ENCODE measurements at regions not wholly inside any gene's neighbourhood (a gene's known extent, or its start where the extent isn't known, plus 50 kb on each side); places are given as distances from the start of the nearest gene placed in this dataset.

DNA sequence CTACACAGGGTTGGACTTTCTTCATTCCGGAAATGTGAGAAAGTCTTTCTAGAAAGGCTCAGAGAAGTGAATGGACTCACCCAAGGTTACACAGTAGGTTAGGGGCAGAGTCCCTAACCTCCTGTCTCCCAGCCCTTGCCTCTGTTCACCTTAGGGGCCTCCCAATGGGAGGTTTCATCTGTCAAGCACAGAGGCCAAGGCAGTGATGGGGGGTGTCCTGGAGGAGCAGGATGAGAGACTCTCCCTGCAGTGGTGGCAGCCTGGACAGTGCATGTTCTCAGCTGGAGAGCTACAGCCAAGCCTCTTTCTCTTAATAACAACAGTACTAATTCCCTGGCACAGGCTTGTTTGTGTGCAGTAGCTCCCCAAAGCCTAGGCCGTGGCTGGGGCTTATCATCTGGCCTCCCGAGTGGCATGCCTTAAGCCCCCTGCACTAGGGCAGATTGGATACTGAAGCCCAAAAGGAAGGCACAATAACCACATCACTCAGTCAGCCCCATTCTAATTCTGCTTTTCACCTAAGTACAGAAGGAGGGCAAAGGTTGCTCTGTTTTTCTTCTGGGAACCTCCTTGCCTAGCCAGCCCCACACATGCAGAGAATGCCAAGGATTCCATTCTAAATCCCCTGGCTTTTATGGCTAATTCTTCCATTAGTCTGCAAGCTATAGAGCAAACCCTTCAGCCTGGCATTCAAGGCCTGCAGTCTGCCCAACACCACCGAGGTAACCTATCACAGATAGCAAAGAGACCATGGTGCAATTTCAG is 50.2 kb upstream of the XPA start:
- peaks cover 3% of the 10 kb centered on the region; the same call in 1 of the 2 replicates for H3K4me1 ChIP-seq (ENCODE audit: control insufficient read depth, insufficient read depth, low read length)
- no CpG with 5 or more reads among the region's 4 CpGs for WGBS (ENCODE audit: insufficient coverage, insufficient read length)
- H3K9me3 ChIP-seq (ENCODE audit: control insufficient read depth, insufficient read depth, low read length) = no peaks in the 10 kb centered on the region
- H3K36me3 ChIP-seq (ENCODE audit: control insufficient read depth, insufficient read depth, low read length) = no peaks in the 10 kb centered on the region
- no peak for DNase-seq (ENCODE audit: low read depth, low spot score)
- H3K27me3 ChIP-seq (ENCODE audit: control insufficient read depth, insufficient read depth, low read length) = no peaks in the 10 kb centered on the region
- H3K27ac ChIP-seq (ENCODE audit: low read length) = no peak overlapping the region
- no peak overlapping the region for H3K4me3 ChIP-seq (ENCODE audit: low read length)

DNA sequence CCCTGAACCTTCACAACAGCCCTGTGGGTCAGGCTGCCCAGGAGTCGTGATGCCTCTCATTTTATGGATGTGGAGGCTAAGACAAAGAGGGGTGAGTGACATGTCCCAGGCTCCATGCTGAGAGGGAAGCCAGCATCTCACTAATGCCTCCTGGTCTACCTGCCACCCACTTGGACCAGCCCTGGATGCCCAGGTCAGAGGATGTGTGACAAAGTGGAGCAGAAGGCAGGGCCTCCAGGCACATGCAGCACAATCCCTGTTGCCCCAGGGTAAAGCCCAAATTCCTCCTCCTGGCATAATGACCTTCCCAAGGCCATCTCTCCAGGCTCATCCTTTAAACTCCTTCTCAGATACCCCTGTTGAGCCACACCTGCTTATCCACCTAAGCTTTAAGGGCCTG is 51.4 kb upstream of the XPA start:
- no peaks in the 10 kb centered on the region for H3K36me3 ChIP-seq (ENCODE audit: control insufficient read depth, insufficient read depth, low read length)
- no CpG with 5 or more reads among the region's 1 CpG for WGBS (ENCODE audit: insufficient coverage, insufficient read length)
- H3K4me1 ChIP-seq (ENCODE audit: control insufficient read depth, insufficient read depth, low read length) = peaks cover 3% of the 10 kb centered on the region; the same call in 1 of the 2 replicates

DNA sequence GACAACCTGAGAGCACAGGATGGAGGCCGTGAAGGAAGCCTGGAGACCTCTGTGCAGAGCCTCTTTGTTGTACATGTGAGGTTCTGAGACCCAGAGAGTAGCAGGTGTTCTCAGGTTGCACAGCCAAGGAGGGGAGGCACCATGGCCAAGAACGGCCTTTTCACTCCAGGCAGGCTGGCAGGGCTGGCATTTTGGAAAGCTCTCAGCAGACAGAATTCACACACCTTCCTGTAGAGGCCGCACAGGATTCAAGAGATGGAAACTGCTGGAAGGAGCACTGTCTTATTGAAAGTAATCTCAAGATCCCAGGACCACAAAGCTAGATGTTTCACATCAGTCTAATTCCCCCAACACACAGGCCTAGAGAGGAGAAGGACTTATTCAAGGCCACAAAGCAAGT is 52.8 kb upstream of the XPA start:
- WGBS (ENCODE audit: insufficient coverage, insufficient read length) = no CpG with 5 or more reads among the region's 3 CpGs
- Histone ChIP-seq H3K27ac (ENCODE audit: low read length) (no peak overlapping the region), H3K9me3 (ENCODE audit: control insufficient read depth, insufficient read depth, low read length) (no peaks in the 10 kb centered on the region), H3K4me3 (ENCODE audit: low read length) (no peak overlapping the region), H3K27me3 (ENCODE audit: control insufficient read depth, insufficient read depth, low read length) (no peaks in the 10 kb centered on the region), H3K36me3 (ENCODE audit: control insufficient read depth, insufficient read depth, low read length) (no peaks in the 10 kb centered on the region), H3K4me1 (ENCODE audit: control insufficient read depth, insufficient read depth, low read length) (peaks cover 3% of the 10 kb centered on the region; the same call in 1 of the 2 replicates)
- DNase-seq (ENCODE audit: low read depth, low spot score) = no peak

More for the DNA sequence above, 51.4 kb upstream of the XPA start:
- H3K4me3 ChIP-seq (ENCODE audit: low read length) = no peak overlapping the region
- DNase-seq (ENCODE audit: low read depth, low spot score) = no peak
- no peak overlapping the region for H3K27ac ChIP-seq (ENCODE audit: low read length)
- no peaks in the 10 kb centered on the region for H3K9me3 ChIP-seq (ENCODE audit: control insufficient read depth, insufficient read depth, low read length)
- no peaks in the 10 kb centered on the region for H3K27me3 ChIP-seq (ENCODE audit: control insufficient read depth, insufficient read depth, low read length)

DNA sequence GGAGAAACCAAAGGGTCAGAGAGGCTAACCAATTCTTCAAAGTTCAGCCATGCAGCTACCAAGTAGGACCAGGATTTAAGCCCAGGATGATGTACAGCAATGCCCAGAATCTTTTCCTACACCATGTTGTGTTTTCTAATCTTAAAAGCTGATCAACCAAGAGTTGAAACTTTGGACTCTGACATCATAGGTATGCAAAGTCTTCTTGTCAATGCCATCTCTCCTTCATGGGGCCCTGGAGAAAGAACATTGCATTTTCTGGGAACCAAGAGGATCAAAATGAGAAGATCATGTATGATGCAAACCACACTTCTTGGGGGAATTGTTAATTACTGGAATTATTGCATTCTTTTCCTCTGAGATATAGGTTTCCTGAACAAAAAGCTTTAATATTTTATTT is 54.4 kb upstream of the XPA start:
- H3K4me3 ChIP-seq (ENCODE audit: low read length) = no peak overlapping the region
- no peaks in the 10 kb centered on the region for H3K27me3 ChIP-seq (ENCODE audit: control insufficient read depth, insufficient read depth, low read length)
- no peak for DNase-seq (ENCODE audit: low read depth, low spot score)
- no peaks in the 10 kb centered on the region for H3K36me3 ChIP-seq (ENCODE audit: control insufficient read depth, insufficient read depth, low read length)
- 0 out of 2 replicates have a peak, but pooled peaks cover 2% of the 10 kb centered on the region for H3K4me1 ChIP-seq (ENCODE audit: control insufficient read depth, insufficient read depth, low read length)
- no peaks in the 10 kb centered on the region for H3K9me3 ChIP-seq (ENCODE audit: control insufficient read depth, insufficient read depth, low read length)
- H3K27ac ChIP-seq (ENCODE audit: low read length) = no peak overlapping the region

DNA sequence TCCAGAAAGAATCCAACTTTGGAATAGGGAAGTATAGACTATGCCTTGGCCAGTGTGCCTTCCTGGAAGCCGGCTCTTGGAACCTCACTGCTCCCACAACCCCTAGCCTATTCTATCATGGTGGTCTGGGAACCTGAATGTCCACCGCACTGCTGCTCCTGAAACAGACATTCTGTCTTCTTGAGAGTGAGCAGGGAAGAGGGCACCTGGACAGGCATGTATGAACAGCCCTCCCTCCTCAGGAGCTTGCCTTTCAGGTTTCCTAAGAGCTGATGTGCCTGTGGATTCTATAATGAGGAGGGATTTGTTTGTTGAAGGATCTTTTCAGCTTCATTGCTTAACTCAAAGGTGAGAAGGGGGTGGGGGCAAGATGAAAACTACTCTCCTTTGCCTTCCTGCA is 55.1 kb upstream of the XPA start:
- H3K4me1 ChIP-seq (ENCODE audit: control insufficient read depth, insufficient read depth, low read length) = 0 out of 2 replicates have a peak, but pooled peaks cover 2% of the 10 kb centered on the region
- no peak overlapping the region for H3K27ac ChIP-seq (ENCODE audit: low read length)
- no peak for DNase-seq (ENCODE audit: low read depth, low spot score)
- H3K4me3 ChIP-seq (ENCODE audit: low read length) = no peak overlapping the region
- H3K9me3 ChIP-seq (ENCODE audit: control insufficient read depth, insufficient read depth, low read length) = no peaks in the 10 kb centered on the region
- H3K27me3 ChIP-seq (ENCODE audit: control insufficient read depth, insufficient read depth, low read length) = no peaks in the 10 kb centered on the region
- H3K36me3 ChIP-seq (ENCODE audit: control insufficient read depth, insufficient read depth, low read length) = no peaks in the 10 kb centered on the region
- no CpG with 5 or more reads among the region's 2 CpGs for WGBS (ENCODE audit: insufficient coverage, insufficient read length)

DNA sequence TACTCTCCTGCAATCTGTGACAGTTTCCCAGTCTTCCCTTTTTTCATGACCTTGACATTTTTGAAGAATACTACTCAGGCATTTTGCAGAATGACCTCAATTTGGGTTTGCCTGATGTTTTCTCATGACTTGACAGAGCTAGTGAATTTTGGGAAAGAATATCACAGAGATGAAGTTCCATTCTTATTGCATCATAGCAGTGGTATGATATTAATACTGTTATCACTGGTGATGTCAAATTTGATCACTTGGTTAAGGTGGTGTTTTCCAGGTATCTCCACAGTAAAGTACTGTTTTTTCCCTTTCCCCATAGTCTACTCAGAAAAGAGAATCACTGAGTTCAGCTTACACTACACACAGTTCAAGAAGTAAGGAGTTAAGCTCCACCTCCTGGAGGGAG is 56.2 kb upstream of the XPA start:
- no peaks in the 10 kb centered on the region for H3K36me3 ChIP-seq (ENCODE audit: control insufficient read depth, insufficient read depth, low read length)
- H3K27ac ChIP-seq (ENCODE audit: low read length) = no peak overlapping the region
- H3K4me1 ChIP-seq (ENCODE audit: control insufficient read depth, insufficient read depth, low read length) = no peaks in the 10 kb centered on the region
- H3K27me3 ChIP-seq (ENCODE audit: control insufficient read depth, insufficient read depth, low read length) = no peaks in the 10 kb centered on the region
- H3K9me3 ChIP-seq (ENCODE audit: control insufficient read depth, insufficient read depth, low read length) = no peaks in the 10 kb centered on the region
- no peak overlapping the region for H3K4me3 ChIP-seq (ENCODE audit: low read length)
- no peak for DNase-seq (ENCODE audit: low read depth, low spot score)

DNA sequence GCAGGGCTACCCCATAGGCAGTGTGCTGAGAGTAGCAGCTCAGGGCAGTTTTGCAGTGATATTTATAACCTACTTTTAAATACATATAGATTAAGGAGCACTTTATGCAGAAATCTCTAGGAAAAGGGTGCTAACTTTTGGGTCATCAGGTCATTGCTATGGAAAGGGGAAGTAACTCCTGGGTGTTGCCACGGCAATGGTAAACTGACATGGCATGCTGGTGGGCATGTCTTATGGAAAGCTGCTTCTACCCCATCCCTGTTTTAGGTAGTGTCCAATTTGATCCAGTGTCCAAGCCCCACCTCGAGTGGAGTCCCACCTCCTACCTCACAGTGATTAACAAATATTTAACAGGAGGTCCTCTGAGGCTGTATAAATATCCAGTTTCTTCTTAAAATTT is 56.8 kb upstream of the XPA start:
- no CpG with 5 or more reads among the region's 2 CpGs for WGBS (ENCODE audit: insufficient coverage, insufficient read length)
- H3K9me3 ChIP-seq (ENCODE audit: control insufficient read depth, insufficient read depth, low read length) = no peaks in the 10 kb centered on the region
- no peak overlapping the region for H3K4me3 ChIP-seq (ENCODE audit: low read length)
- no peaks in the 10 kb centered on the region for H3K4me1 ChIP-seq (ENCODE audit: control insufficient read depth, insufficient read depth, low read length)
- no peaks in the 10 kb centered on the region for H3K27me3 ChIP-seq (ENCODE audit: control insufficient read depth, insufficient read depth, low read length)
- DNase-seq (ENCODE audit: low read depth, low spot score) = no peak
- H3K36me3 ChIP-seq (ENCODE audit: control insufficient read depth, insufficient read depth, low read length) = no peaks in the 10 kb centered on the region
- H3K27ac ChIP-seq (ENCODE audit: low read length) = no peak overlapping the region

DNA sequence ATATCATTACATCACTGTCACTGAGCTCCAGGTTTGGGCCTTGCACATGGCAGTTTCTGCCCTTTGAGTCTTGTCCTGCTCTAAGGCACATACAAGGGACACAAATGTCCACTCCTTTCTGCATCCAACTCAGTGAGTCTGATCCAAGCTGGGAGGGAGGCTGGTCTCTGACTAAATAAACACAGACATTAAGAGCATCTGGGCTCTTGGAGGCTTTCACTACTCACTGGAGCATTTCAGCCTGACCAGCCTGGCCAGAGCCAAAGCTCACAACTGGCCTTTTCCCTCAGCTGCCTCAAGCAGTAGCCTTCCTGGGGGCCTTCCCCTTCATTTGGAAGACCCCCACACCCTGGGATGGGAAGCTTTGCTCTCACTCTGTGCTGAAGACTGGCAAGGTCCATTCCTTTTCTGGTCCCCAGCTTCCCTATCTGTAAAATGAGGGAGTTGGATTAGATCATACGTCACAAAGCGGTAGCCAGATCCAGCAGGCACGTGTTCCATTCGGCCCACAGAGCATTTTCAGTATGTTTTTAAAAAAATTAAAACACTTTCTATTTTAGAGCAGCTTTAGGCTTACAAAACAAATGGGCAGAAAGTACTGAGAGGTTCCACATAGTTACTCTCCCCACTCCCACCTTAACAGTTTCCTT is 58.6 kb upstream of the XPA start:
- no peak overlapping the region for H3K4me3 ChIP-seq (ENCODE audit: low read length)
- DNase-seq (ENCODE audit: low read depth, low spot score) = no peak
- WGBS (ENCODE audit: insufficient coverage, insufficient read length) = no CpG with 5 or more reads among the region's 4 CpGs
- H3K27ac ChIP-seq (ENCODE audit: low read length) = no peak overlapping the region
- no peaks in the 10 kb centered on the region for H3K27me3 ChIP-seq (ENCODE audit: control insufficient read depth, insufficient read depth, low read length)
- H3K9me3 ChIP-seq (ENCODE audit: control insufficient read depth, insufficient read depth, low read length) = no peaks in the 10 kb centered on the region
- H3K36me3 ChIP-seq (ENCODE audit: control insufficient read depth, insufficient read depth, low read length) = no peaks in the 10 kb centered on the region
- H3K4me1 ChIP-seq (ENCODE audit: control insufficient read depth, insufficient read depth, low read length) = no peaks in the 10 kb centered on the region

DNA sequence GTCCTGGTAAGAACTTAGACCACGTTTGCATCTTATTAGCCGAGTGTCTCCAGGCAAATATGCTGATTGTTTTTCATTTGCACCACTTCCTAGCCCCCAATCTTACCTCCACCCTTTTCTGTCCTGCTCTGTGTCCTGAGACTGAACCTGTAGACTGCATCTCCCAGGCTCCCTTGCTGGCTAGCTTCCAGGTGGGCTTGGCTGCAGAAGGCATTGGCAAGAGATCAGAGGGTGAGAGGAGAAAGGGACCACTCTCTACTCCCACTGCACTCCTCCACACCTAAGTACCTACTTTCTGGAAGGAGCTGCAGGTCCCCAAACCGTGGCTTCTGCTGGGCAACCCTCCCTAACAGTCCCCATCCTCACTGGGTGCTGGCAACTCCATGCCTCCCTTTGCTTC is 59.9 kb upstream of the XPA start:
- DNase-seq (ENCODE audit: low read depth, low spot score) = no peak
- Histone ChIP-seq H3K9me3 (ENCODE audit: control insufficient read depth, insufficient read depth, low read length) (no peaks in the 10 kb centered on the region), H3K36me3 (ENCODE audit: control insufficient read depth, insufficient read depth, low read length) (no peaks in the 10 kb centered on the region), H3K4me3 (ENCODE audit: low read length) (no peak overlapping the region), H3K27me3 (ENCODE audit: control insufficient read depth, insufficient read depth, low read length) (no peaks in the 10 kb centered on the region), H3K27ac (ENCODE audit: low read length) (no peak overlapping the region), H3K4me1 (ENCODE audit: control insufficient read depth, insufficient read depth, low read length) (no peaks in the 10 kb centered on the region)
- no CpG with 5 or more reads among the region's 3 CpGs for WGBS (ENCODE audit: insufficient coverage, insufficient read length)

DNA sequence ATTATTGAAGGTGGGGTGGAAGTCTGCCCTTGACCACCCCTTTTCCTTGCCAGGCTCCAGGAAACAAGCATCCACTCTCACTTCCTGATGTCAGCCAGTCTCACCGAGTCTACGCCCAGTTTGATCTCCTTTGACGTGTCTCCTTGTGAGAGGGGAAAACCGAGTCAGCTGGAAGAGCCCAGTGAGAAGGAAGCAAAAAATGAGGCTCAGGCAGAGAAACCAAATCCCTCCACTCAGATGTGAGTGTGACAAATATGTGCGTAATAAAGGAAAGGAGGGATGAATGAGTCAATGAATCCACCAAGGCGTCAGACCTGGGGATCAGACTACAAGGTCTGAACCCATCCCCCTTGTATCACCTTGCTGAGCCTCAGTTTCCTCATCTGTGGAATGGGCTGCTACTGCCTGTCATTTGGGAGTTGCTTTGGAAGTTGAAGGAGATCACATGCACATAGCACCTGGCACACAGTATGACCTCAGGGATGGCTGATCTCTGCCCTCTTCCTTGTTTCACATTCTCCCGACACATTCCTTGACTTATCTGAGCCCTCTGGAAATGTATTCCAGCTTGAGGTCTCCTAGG is 61.3 kb upstream of the XPA start:
- no peaks in the 10 kb centered on the region for H3K4me1 ChIP-seq (ENCODE audit: control insufficient read depth, insufficient read depth, low read length)
- H3K9me3 ChIP-seq (ENCODE audit: control insufficient read depth, insufficient read depth, low read length) = no peaks in the 10 kb centered on the region
- H3K27me3 ChIP-seq (ENCODE audit: control insufficient read depth, insufficient read depth, low read length) = no peaks in the 10 kb centered on the region
- H3K4me3 ChIP-seq (ENCODE audit: low read length) = no peak overlapping the region
- no peaks in the 10 kb centered on the region for H3K36me3 ChIP-seq (ENCODE audit: control insufficient read depth, insufficient read depth, low read length)
- no CpG with 5 or more reads among the region's 7 CpGs for WGBS (ENCODE audit: insufficient coverage, insufficient read length)
- no peak for DNase-seq (ENCODE audit: low read depth, low spot score)
- no peak overlapping the region for H3K27ac ChIP-seq (ENCODE audit: low read length)
